ENCODE measurements at regions not wholly inside any gene's neighbourhood (a gene's known extent, or its start where the extent isn't known, plus 50 kb on each side); places are given as distances from the start of the nearest gene placed in this dataset.

GRCh38 chr1:222243902-222244301 is 304.0 kb downstream of the HHIPL2 start:
- TF ChIP-seq, protein P1, sequence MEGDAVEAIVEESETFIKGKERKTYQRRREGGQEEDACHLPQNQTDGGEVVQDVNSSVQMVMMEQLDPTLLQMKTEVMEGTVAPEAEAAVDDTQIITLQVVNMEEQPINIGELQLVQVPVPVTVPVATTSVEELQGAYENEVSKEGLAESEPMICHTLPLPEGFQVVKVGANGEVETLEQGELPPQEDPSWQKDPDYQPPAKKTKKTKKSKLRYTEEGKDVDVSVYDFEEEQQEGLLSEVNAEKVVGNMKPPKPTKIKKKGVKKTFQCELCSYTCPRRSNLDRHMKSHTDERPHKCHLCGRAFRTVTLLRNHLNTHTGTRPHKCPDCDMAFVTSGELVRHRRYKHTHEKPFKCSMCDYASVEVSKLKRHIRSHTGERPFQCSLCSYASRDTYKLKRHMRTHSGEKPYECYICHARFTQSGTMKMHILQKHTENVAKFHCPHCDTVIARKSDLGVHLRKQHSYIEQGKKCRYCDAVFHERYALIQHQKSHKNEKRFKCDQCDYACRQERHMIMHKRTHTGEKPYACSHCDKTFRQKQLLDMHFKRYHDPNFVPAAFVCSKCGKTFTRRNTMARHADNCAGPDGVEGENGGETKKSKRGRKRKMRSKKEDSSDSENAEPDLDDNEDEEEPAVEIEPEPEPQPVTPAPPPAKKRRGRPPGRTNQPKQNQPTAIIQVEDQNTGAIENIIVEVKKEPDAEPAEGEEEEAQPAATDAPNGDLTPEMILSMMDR (IDR thresholded peaks at IDR 0.05; ENCODE audit: insufficient read depth, low read length, poor library complexity, severe bottlenecking): no peak
- no peak for DNase-seq (ENCODE audit: extremely low read depth, insufficient read length)
- Histone ChIP-seq H3K27me3 (replicated peaks; ENCODE audit: control insufficient read depth, insufficient read depth, low read length) (no peaks in the 10 kb centered on the region), H3K4me3 (replicated peaks; ENCODE audit: low read depth, low read length) (no peak overlapping the region), H3K36me3 (ENCODE audit: control insufficient read depth, insufficient read depth, low read length) (no peaks in the 10 kb centered on the region)

GRCh38 chr1:222242492-222242891 is 305.4 kb downstream of the HHIPL2 start:
- Histone ChIP-seq H3K36me3 (ENCODE audit: control insufficient read depth, insufficient read depth, low read length) (no peaks in the 10 kb centered on the region), H3K27me3 (replicated peaks; ENCODE audit: control insufficient read depth, insufficient read depth, low read length) (no peaks in the 10 kb centered on the region), H3K4me3 (replicated peaks; ENCODE audit: low read depth, low read length) (no peak overlapping the region)
- TF ChIP-seq, protein P1 (IDR thresholded peaks at IDR 0.05; ENCODE audit: insufficient read depth, low read length, poor library complexity, severe bottlenecking): no peak
- DNase-seq (ENCODE audit: extremely low read depth, insufficient read length): no peak

DNA sequence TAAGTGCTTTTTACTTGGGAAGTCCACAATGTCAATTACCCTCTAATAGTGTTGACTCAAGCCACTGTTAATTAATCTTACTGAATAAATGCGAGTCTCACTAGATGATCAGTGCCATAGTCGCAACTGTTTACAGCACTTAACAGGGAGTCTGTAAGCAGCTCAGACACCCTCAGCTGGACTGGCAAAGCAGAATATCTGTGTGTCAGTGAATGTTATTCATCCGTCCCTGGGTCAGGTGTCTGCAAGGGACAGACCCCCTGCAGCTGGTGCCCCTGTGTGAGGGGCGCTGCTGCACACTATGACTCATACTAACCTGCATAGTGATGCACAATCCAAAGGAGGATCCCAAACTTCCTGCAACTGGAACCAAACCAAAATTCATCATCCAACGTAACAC is 306.5 kb downstream of the HHIPL2 start:
- no peak for DNase-seq (ENCODE audit: extremely low read depth, insufficient read length)
- TF ChIP-seq, protein P1 (IDR thresholded peaks at IDR 0.05; ENCODE audit: insufficient read depth, low read length, poor library complexity, severe bottlenecking): no peak
- Histone ChIP-seq H3K4me3 (replicated peaks; ENCODE audit: low read depth, low read length) (no peak overlapping the region), H3K27me3 (replicated peaks; ENCODE audit: control insufficient read depth, insufficient read depth, low read length) (no peaks in the 10 kb centered on the region), H3K36me3 (ENCODE audit: control insufficient read depth, insufficient read depth, low read length) (no peaks in the 10 kb centered on the region)

GRCh38 chr1:222240536-222241181 is 307.2 kb downstream of the HHIPL2 start:
- no peak for DNase-seq (ENCODE audit: extremely low read depth, insufficient read length)
- Histone ChIP-seq H3K4me3 (replicated peaks; ENCODE audit: low read depth, low read length) (no peak overlapping the region), H3K27me3 (replicated peaks; ENCODE audit: control insufficient read depth, insufficient read depth, low read length) (no peaks in the 10 kb centered on the region), H3K36me3 (ENCODE audit: control insufficient read depth, insufficient read depth, low read length) (no peaks in the 10 kb centered on the region)
- TF ChIP-seq, protein P1 (IDR thresholded peaks at IDR 0.05; ENCODE audit: insufficient read depth, low read length, poor library complexity, severe bottlenecking): no peak

- Histone ChIP-seq H3K36me3 (ENCODE audit: control insufficient read depth, insufficient read depth, low read length) (no peaks in the 10 kb centered on the region), H3K27me3 (replicated peaks; ENCODE audit: control insufficient read depth, insufficient read depth, low read length) (no peaks in the 10 kb centered on the region), H3K4me3 (replicated peaks; ENCODE audit: low read depth, low read length) (no peak overlapping the region)
- no peak for DNase-seq (ENCODE audit: extremely low read depth, insufficient read length)
- TF ChIP-seq, protein P1 (IDR thresholded peaks at IDR 0.05; ENCODE audit: insufficient read depth, low read length, poor library complexity, severe bottlenecking): no peak
Measured at GRCh38 chr1:222239130-222239529, 308.8 kb downstream of the HHIPL2 start.

- TF ChIP-seq, protein P1 (IDR thresholded peaks at IDR 0.05; ENCODE audit: insufficient read depth, low read length, poor library complexity, severe bottlenecking): no peak
- no peak overlapping the region for H3K4me3 ChIP-seq (replicated peaks; ENCODE audit: low read depth, low read length)
- no peak for DNase-seq (ENCODE audit: extremely low read depth, insufficient read length)
Measured at GRCh38 chr1:222234351-222234750, 313.6 kb downstream of the HHIPL2 start.

More at GRCh38 chr1:222234351-222234750, 313.6 kb downstream of the HHIPL2 start:
- no peaks in the 10 kb centered on the region for H3K27me3 ChIP-seq (replicated peaks; ENCODE audit: control insufficient read depth, insufficient read depth, low read length)
- H3K36me3 ChIP-seq (ENCODE audit: control insufficient read depth, insufficient read depth, low read length): no peaks in the 10 kb centered on the region

All from GM06990 (cell line).